M059J (cell line): ENCODE measurements at regions not wholly inside any gene's neighbourhood (a gene's known extent, or its start where the extent isn't known, plus 50 kb on each side); places are given as distances from the start of the nearest gene placed in this dataset.

ENCODE experiments used
- DNase-seq: peaks from one replicate; pipeline ENCODE4 v3.0.0-alpha.2; 2012; ENCODE audit warnings: low read depth

DNA sequence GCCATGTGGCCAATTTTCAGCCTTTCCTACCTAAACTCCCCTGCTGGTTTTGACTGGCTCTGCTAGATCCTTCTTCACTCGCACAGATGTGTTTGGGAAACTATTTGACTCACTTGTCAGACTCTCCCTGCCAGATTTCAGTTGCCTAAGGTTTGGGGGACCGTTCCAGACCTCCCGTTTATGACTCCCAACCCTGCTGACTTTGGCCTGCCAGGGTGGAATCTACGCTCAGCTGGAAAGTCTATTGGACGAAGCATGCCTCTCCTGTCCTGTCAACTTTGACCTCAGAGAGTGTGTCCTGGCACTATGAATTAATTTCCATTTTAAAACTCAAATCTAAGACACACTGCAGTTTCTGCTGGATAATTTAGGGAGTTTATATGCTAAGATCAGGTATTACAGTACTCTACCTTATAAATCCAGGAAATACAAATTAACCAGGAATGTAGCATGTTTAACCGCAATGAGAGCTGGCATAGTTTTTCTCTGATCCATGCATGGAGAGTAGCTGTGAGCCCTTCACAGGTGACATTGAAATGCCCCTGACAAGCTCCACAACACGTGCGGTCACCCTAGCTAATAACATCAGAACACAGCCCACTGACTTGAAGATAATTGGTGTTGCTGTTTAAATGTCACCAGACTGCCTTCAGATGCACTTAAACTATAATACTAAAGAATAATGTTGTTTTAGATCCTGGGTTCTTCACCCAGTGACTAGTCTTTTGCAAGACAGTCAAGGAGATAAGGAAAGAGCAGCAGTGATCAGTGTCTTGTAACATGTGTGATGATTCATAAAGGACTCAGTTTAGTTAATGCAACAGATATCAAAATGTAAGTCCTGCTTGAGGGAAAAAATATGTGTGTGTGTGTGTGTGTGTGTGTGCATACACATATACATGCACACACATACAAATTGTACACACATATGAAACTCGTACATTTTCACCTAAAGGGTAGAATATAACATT lies 223.0 kb upstream of the MCTP2 start:
- DNase-seq: no peak

DNA sequence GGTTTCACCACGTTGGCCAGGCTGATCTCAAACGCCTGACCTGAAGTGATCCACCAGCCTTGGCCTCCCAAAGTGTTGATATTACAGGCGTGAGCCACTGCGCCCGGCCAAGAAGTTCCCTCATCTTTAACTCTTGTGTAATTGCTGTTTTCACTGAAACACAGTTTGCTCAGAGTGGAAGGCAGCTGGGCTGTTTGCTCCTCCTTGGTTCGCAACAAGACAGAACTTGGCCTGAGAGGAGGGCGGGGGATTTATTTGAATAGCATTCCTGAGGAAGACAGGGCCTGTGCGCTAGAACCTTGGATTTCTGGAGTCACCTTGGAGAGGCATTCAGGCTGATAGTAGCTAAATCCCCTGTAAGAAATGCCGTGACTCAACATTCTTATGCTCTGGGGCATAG lies 226.7 kb upstream of the MCTP2 start:
- DNase-seq: no peak

DNA sequence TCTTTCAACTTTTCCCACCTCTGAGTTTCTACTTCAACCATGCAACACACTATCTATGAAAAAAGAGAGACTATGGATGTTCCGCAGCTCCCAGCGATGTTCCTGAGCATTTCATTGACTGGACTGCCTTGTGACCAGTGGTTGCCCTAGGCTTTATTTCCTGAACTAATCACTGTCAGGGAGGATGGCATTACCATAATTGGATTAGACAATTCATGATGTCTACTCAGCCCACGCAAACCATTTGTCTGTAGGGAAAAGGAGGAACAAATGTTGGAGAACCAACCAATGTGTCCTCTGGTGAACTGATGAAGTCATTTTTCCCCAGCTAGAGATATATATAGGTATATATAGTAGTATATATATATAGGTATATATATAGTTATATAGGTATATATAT lies 229.3 kb upstream of the MCTP2 start:
- no peak for DNase-seq

DNA sequence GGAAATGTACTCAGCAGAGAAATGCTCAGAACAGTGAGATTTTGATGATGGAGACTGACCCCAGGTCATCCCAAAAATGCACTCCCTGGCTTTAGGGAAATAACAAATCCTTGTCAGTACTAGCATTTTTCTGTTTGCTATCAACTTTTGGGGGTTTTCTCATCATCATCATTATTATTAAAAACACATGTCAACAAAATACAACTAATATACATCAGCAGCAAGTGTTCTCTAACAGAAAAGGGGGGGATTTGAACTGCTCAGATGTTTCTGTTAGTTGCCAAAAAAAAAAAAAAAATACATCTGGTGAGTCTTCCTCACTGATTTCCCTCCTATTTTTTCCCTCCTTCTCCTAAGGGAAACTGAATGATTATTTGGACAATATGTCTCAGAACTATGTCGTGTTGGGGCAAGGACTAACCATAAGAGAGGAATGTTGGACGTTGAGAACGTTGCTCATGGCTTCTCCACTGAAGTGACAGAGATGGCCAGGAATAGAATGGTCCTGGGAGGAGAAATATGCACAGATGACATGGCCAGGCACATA lies 230.0 kb upstream of the MCTP2 start:
- no peak for DNase-seq

DNA sequence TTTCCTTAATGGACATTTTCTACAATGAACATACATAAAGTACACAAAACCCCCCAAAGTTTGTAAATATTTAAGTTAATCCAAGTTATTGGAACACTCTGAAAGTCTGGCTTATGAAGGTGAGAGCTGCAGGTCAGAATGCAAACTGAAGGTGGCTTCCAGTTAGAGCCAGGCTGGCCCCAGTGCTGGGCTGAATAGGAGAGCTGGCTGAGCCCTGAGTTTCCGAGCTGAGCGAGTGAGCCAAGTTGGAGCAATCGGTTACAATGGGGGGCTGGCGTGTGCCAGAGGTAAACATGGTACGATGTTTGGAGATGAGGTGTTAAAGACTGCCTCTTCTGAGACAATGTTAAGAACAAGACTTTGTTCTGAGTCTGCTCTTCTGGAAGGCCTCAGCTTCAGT lies 230.8 kb upstream of the MCTP2 start:
- no peak for DNase-seq

DNA sequence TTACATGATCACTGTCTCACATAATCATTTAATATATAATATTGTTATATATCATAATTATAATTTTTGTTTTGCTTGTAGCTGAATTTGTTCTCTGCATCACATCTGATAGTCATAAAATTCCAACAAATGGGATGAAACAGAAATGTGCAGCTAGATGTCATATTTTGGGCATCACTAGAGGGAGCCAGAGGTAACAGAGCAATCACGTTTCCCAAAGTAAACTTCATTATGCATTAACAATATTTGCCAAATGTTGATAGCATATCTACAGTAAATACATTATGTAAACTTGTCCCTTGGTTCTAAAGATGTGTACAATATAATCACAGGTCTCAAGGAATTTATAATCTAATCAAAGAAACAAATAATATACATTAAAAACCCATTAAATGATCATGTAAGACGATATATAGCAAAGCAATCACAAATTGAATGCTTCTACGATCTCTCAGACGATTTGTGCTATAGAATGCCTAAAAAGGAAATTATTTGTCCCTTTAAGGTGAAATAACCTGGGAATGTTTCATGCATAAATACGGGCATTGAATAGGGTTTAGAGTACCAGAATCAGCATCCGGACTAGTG lies 234.2 kb upstream of the MCTP2 start:
- DNase-seq: peak; percentile 21

DNA sequence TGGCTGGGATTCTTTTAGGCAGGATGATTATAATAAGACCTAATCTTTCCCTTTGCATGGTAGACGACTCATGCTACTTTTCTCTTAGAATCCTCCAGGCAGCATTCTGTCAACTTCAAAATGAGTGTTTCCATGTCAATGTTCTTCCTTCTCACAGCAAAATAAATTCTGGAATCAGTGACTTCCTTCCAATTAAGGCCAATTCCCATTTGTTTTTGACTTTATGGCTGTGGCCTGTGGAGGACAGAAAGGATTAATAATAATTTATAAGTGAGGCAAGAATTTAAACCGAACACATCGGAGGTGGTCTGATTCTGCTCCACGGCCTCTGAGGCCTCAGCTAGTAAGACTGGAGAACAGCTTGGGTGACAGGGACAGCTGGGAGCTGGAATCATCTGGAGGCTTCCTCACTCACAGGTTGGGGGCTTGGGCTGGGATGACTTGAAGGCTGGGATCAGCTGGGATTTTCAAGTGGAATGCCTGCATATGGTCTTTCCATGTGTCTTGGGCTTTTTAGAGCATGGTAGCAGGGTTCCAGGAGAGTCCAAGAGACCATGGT lies 241.8 kb upstream of the MCTP2 start:
- DNase-seq: no peak

DNA sequence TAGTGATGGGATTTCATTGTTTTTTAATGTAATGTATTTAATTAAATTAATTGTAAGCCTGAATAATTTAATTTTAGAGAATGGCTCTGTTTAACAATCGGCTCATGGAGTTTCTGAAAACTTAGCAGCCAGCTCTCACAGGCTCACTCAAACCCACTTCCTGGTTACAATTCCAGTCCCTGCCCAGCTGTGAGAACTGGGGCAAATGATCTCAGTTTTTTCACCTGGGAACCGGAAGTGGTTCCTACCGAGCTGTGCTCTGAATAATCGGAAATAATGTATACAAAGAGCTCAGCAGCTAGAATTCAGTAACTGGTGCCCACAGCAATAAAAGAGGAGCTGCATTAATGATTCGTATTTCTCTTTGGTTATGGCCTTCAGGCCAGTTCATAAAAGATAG lies 244.3 kb upstream of the MCTP2 start:
- DNase-seq: no peak

DNA sequence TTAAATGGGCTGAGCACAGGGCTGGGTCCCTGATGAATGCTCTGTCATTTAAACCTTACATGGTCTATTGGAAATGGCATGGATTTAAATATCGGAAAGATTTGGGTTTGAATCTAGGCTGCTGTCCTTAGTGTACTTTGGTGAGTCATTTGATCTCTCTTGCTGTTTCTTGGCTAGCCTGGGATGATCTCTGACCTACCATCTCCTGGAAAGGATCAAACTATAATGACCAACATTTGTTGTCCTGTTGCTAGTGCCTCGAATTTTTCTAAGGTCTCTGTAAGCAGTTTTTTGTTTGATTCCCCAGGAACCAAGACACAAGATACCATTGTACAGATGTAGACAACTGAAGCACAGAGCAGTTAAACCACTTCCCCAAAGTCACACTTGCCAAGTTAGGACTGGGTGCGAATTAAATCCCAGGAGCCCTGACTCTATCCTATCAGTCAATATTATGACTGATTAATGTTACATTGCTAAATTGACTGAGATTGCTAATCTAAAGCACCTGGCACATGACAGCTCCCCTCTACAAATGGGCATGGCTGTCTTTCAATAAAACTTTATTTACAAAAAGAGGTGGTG lies 244.9 kb upstream of the MCTP2 start:
- no peak for DNase-seq

DNA sequence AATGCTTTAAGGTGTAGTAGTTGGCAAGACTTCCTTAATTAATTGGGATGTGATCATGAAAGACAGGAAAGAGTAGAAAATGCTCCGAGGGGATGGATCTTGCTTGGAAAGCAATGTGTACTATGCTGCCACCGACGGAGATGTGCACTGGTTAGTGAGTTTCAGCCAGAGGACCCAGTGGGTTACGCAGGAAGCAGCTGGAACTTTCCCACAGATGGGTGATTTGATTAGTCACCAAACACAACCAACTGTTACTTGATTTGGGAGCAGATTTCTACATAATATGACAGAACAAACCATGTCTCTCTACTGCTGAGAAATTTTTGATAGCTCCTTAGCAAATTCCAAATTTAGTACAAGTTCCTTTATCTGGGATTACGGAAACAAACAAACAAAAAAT lies 245.4 kb upstream of the MCTP2 start:
- DNase-seq: no peak

DNA sequence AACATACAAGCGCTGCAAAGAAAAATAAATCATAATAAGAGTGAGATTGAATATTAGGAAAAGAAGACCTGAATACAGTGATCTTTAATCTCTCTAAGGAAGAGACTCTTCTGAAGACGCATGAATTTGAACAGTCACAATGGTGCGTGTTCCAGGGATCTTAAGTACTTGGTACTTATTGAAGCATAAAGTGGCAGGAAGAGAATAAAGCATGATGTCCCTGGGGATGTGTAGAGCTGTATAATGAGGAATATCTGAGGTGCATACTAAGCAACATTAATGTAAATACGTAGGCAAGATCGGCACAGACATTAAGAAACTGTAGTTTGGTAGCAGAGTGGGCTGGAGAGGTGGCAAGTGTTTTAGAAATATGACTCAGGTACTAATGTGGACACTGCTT lies 246.2 kb upstream of the MCTP2 start:
- DNase-seq: no peak

DNA sequence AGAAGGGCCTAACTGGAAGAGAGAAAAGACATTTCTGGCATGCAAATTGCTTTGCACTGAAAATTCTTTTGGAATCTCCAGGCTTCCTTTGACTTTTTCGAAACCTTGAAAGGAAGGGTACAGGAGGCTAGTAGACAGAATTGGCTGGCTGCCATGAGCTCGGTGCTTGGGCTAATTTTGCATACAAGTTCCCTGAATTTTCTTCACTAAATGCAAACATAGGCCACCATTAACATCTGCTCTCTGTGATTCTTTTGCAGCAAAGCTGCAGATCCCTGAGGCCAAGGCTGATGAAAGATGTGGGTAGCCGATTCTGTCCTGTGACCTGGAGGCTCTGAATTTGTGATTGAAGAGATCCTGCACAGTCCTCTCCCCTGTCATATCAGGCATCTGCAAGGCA lies 247.8 kb upstream of the MCTP2 start:
- no peak for DNase-seq

DNA sequence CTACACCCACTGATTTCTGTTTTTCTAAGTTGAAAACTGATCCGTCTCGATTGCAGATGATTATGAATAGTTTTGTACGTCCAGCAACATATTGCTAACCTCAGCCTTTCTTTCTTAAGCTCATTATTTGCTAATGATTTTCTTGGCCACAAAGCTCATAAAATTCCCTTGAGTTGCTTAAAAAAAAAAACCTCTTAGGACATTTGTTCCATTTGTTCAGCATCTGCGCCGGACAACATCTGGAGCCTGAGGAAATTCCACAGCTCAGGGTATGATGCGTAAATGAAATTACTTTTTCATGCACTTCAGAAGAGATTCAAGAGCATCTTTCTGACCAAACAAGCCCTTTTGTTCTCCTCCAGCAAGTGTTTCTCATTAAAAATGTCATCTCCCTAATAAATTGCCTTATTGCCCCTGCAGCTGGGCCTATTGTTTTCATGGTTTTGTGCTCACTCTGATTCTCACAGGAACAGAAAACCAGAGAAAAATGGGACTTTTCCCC lies 249.1 kb upstream of the MCTP2 start:
- no peak for DNase-seq

DNA sequence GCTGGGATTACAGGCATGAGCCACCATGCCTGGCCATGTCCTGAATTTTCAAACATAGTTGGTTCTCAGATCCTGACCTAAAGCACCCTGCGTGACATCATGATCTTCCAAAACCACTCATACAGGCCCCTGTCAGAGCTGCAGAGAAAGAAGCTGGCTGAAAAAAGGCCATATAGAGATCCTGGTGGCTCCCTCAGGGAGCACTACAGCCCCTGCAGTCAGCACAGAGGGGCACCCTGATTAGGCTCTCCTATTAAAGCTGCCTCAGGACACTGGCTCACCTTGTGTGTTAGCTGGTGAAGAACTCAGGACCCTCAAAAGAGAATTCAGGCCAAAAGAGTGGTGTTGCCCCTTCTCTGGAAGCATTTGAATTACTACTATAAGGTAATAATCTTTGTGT lies 249.7 kb upstream of the MCTP2 start:
- DNase-seq: no peak

DNA sequence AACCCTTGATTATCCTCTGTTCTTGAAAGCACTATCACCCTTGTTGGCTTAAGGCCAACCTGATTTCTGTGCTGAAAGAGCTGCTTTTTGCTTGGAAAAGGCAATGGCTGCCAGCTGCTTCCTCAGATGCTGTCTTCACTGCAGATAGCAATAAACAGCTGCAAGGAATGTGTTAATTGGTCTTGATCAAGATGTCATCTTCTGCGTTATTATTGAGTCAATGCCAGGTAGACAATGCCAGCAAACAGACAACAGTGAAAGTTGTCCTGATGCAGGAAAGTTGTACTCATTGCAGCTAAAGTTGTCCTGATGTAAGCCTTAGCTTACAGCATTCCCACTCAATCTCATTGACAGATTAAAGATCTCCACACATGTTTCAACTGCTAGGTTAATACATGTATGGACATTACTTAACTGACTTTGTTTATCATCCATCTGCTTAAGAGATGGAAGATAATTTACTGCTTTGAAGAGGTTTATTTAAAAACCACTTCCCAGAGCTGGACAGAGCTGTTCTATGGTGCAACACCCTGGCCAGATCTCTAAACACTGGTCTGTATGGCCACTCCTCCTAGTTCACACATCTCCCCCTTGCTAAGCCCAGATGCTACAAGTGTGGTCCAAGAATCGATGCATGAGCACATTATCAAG lies 251.0 kb upstream of the MCTP2 start:
- DNase-seq: no peak

DNA sequence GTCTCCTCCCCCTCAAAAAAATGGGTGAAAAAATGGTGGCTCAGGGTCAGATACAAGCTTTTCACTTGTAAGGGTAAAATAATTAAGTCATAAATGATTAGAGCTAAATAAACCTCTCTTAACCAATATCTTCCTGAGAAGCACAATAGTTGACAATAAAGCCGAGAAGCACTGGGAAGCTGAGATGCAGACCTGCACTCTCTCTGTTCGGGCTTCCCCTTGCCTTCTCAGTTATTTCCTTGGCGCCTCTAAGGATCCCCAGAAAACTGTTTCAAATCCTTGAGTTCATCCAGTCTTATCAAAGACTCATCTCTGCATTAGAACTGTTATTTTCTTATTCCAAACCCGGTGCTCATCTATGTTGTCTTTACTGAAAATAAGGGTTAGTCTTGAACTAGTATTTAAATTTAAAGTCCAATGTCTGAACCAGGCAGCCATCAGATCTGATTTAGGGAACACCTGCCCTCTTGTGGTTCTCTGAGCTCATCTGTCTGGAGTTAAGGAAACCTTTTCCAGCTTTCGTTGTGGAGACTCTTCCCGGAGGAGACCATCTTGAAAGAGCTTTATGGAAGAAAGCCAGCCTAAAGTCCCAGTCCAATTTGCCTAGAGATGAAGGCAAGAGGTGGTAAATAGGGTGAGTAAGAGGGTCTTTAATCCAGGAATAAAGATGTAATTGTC lies 256.4 kb upstream of the MCTP2 start:
- peak; percentile 10 for DNase-seq

DNA sequence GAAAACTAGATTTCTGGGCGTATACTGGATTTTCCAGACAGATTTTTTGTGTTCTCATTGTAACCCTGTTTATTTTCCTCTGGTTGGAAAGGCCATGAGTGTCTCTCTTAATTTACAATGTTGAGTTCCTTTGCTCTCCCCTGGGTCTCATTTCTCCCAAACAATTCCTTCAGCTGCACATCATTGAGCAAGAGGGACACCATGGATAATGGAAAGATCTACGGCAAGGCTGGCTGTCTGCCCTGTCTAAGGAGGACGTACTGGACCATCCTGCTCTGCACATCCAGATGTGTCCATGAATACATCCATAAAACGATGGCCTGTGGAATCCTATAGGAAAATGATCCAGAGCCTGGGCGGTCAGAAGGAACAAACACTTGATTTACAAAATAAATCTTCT lies 258.1 kb upstream of the MCTP2 start:
- no peak for DNase-seq

DNA sequence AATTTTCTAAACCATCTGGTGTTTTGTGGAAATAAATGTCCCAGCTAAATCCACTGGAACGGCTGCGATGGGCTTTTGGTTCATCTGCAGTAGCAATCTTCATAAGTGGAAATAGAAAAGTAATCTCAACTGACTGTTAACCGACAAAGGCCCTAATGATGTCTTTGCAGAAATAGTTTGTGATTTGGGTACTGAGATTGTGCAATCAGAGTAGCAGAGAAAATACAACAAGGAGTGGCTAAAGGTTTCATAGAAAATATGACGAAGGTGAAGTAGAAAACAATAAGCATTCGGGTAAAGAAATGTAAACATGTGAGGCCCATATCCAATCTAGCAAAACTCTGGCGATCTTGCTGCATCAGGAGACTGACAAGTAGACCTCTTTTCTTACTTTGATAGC lies 262.6 kb upstream of the MCTP2 start:
- DNase-seq: no peak

DNA sequence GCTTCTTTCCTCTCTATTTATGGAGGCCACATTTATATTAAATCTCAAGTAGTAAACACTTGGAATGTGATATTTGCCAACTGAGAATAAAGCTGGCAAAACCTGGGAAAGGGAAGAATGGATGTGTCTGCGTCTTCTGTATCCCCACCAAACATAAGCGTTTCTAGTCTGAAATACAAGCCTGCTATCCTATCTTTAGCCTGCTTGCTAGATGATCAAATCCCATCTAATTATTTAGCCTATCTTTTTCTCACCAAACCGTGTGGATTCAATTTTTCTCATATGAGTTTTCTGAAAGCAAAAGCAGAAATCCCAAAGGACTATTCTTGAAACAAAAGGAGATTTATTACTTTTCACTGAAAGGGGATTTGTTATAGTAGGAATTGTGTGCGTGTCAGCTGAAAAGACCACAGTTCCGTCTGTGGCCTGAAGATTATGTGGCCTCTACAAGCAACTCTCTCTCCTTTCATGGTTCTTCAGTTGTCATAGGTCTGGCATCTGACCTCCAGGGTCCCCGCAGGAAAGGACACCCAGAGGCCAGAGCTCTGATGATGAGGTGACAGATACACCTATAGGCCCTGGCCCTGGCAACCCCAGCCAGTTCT lies 266.0 kb upstream of the MCTP2 start:
- no peak for DNase-seq

DNA sequence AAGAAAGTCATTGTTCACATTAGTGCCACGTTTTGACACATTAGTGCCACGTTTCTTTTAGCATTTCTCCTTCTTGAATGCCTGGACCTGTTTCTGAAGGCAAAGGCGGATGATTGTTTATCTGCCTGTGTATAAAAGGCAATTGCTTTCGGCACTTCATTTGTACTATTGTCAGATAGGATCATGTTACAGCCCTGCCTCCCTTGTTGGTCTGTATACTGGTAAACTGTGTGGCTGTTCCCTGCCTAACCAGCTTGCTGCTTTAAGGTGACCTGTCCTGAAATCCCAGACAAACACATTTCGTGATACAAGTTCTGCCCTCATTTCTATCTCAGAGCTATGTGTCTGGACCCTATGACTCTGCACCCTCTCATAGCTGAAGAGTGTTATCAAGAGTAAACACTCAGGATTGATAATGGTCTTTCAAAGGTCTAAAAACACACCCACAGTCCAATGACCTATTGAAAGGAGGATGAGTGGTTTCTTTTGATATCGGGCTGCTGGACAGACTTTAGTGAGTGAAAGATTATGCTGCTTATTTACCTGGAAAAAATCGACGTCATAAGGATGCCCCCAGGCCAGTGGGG lies 276.3 kb upstream of the MCTP2 start:
- no peak for DNase-seq
